Mesenchymal stem cell (in vitro differentiated cells and primary cell): ENCODE measurements at regions not wholly inside any gene's neighbourhood (a gene's known extent, or its start where the extent isn't known, plus 50 kb on each side); places are given as distances from the start of the nearest gene placed in this dataset.

Experiments
- DNase-seq: peaks from one replicate; pipeline ENCODE4 v3.0.0-alpha.2; 2013
- H2AFZ ChIP-seq: one replicate; pipeline ENCODE4 v1.6.1; 2013; ENCODE audit warnings: low read depth, mild to moderate bottlenecking, control low read depth, inconsistent platforms, low read length, moderate library complexity
- H2AK5ac ChIP-seq: 2 replicates; pipeline ENCODE4 v1.6.1; 2013; ENCODE audit warnings: low read length, moderate library complexity, mild to moderate bottlenecking, inconsistent platforms; ENCODE audit not compliant: severe bottlenecking
- H2BK120ac ChIP-seq: one replicate; pipeline ENCODE4 v1.6.1; 2013; ENCODE audit warnings: low read depth, mild to moderate bottlenecking, inconsistent platforms, low read length, moderate library complexity
- H2BK12ac ChIP-seq, 2 experiments: one replicate each; pipeline ENCODE4 v1.6.1; 2013; ENCODE audit warnings: inconsistent platforms in 2 of 2, low read length in 2 of 2, mild to moderate bottlenecking in 2 of 2, moderate library complexity in 2 of 2, control low read depth in 1 of 2
- H2BK15ac ChIP-seq: one replicate; pipeline ENCODE4 v1.6.1; 2013; ENCODE audit warnings: mild to moderate bottlenecking, low read depth, inconsistent platforms; ENCODE audit not compliant: poor library complexity, severe bottlenecking
- H2BK5ac ChIP-seq: 2 replicates; pipeline ENCODE4 v1.6.1; 2013; ENCODE audit warnings: low read depth, mild to moderate bottlenecking, low read length, control low read depth, inconsistent platforms; ENCODE audit not compliant: poor library complexity, severe bottlenecking
- H3K14ac ChIP-seq, 2 experiments: one replicate each; pipeline ENCODE4 v1.6.1; 2013; ENCODE audit warnings: inconsistent platforms in 2 of 2, low read length in 2 of 2, control low read depth in 1 of 2, mild to moderate bottlenecking in 1 of 2, moderate library complexity in 1 of 2
- H3K18ac ChIP-seq, 2 experiments: one replicate each; pipeline ENCODE4 v1.6.1; 2013; ENCODE audit warnings: inconsistent platforms in 2 of 2, low read length in 2 of 2, control low read depth in 1 of 2, low read depth in 1 of 2, mild to moderate bottlenecking in 1 of 2
- H3K23ac ChIP-seq, 2 experiments: one replicate each; pipeline ENCODE4 v1.6.1; 2013; ENCODE audit warnings: inconsistent platforms in 2 of 2, low read length in 2 of 2, mild to moderate bottlenecking in 2 of 2, moderate library complexity in 2 of 2, control low read depth in 1 of 2
- H3K27ac ChIP-seq: 2 replicates; pipeline ENCODE4 v1.5.1; 2013; ENCODE audit warnings: mild to moderate bottlenecking, moderate library complexity, low read length, control low read depth, inconsistent platforms; ENCODE audit not compliant: poor library complexity, severe bottlenecking
- H3K27me3 ChIP-seq, 2 experiments: 2 replicates each; pipeline versions ENCODE4 v1.6.1 to v1.7.0; 2013; ENCODE audit warnings: low read length in 2 of 2, mild to moderate bottlenecking in 2 of 2, moderate library complexity in 2 of 2, control low read depth in 1 of 2, inconsistent platforms in 1 of 2; ENCODE audit not compliant: control insufficient read depth in 1 of 2, insufficient read depth in 1 of 2
- H3K36me3 ChIP-seq, 2 experiments: 2 replicates each; pipeline versions ENCODE4 v1.6.1 to v1.7.0; 2013; ENCODE audit warnings: low read length in 2 of 2, control low read depth in 1 of 2, inconsistent platforms in 1 of 2, low read depth in 1 of 2, mild to moderate bottlenecking in 1 of 2; ENCODE audit not compliant: insufficient read depth in 2 of 2, control insufficient read depth in 1 of 2
- H3K4ac ChIP-seq, 2 experiments: one replicate each; pipeline ENCODE4 v1.6.1; 2013; ENCODE audit warnings: inconsistent platforms in 2 of 2, low read length in 2 of 2, mild to moderate bottlenecking in 2 of 2, moderate library complexity in 2 of 2, control low read depth in 1 of 2, low read depth in 1 of 2
- H3K4me1 ChIP-seq: 2 replicates; pipeline ENCODE4 v1.6.1; 2013; ENCODE audit warnings: low read depth, low read length, control low read depth; ENCODE audit not compliant: control insufficient read depth, insufficient read depth
- H3K4me2 ChIP-seq: 2 replicates; pipeline ENCODE4 v1.6.1; 2013; ENCODE audit warnings: low read length, mild to moderate bottlenecking, inconsistent platforms; ENCODE audit not compliant: poor library complexity, severe bottlenecking
- H3K4me3 ChIP-seq, 2 experiments: 2 replicates each; pipeline versions ENCODE4 v1.5.1 to v1.7.0; 2013; ENCODE audit warnings: low read length in 2 of 2, mild to moderate bottlenecking in 2 of 2, control low read depth in 1 of 2, low read depth in 1 of 2; ENCODE audit not compliant: insufficient read depth in 1 of 2
- H3K79me1 ChIP-seq: replicated peaks from 2 replicates; pipeline ENCODE4 v1.6.1; 2013; ENCODE audit warnings: mild to moderate bottlenecking, control low read depth, low read length, inconsistent platforms; ENCODE audit not compliant: poor library complexity, severe bottlenecking
- H3K9ac ChIP-seq: 2 replicates; pipeline ENCODE4 v1.7.0; 2013; ENCODE audit warnings: mild to moderate bottlenecking, low read length, moderate library complexity
- H3K9me3 ChIP-seq: 2 replicates; pipeline ENCODE4 v1.7.0; 2013; ENCODE audit warnings: mild to moderate bottlenecking, low read length; ENCODE audit not compliant: control insufficient read depth
- H4K8ac ChIP-seq: one replicate; pipeline ENCODE4 v1.6.1; 2013; ENCODE audit warnings: inconsistent platforms, mild to moderate bottlenecking, low read length, moderate library complexity
- H4K91ac ChIP-seq: one replicate; pipeline ENCODE4 v1.6.1; 2013; ENCODE audit warnings: mild to moderate bottlenecking, low read length, inconsistent platforms
- WGBS: methylation state at CpG from one replicate; pipeline ENCODE4 v1.1.7; 2013; ENCODE audit warnings: mixed read lengths; 5-methylcytosine and 5-hydroxymethylcytosine counted together

DNA sequence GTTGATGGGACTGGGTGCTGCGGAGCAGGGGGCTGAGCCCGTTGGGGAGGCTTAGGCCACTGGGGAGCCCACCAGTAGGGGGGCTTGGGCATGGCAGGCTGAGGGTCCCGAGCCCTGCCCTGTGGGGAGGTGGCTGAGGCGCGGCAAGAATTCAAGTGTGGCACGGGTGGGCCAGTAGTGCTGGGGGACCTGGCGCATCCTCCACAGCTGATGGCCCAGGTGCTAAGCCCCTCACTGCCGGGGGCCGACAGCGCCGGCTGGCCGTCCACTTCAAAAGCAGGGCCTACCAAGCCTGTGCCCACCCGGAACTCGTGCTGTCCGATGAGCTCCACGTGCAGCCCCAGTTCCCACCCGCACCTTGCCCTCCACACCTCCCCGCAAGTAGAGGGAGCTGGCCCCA lies 917.5 kb downstream of the TAF11L14 start:
- Histone ChIP-seq H2BK120ac (no peak overlapping the region), H3K18ac (no peak overlapping the region), H3K27me3 (no peaks in the 10 kb centered on the region), H3K4me3 (no peak overlapping the region), H3K9me3 (peaks cover 26% of the 10 kb centered on the region), H2BK12ac (no peak overlapping the region), H4K91ac (no peak overlapping the region), H3K79me1 (no peaks in the 10 kb centered on the region), H3K36me3 (no peaks in the 10 kb centered on the region), H2BK15ac (no peak overlapping the region), H3K4me2 (no peak overlapping the region), H4K8ac (no peak overlapping the region), H3K9ac (no peak overlapping the region), H2BK5ac (no peak overlapping the region), H2AK5ac (no peak overlapping the region), H3K14ac (no peak overlapping the region), H3K4me1 (no peaks in the 10 kb centered on the region), H3K27ac (no peak overlapping the region), H2AFZ (no peak overlapping the region), H3K23ac (no peak overlapping the region), H3K4ac (no peak overlapping the region)
- WGBS: 92% methylated on average over 18 of the region's 18 CpGs
- DNase-seq: no peak

DNA sequence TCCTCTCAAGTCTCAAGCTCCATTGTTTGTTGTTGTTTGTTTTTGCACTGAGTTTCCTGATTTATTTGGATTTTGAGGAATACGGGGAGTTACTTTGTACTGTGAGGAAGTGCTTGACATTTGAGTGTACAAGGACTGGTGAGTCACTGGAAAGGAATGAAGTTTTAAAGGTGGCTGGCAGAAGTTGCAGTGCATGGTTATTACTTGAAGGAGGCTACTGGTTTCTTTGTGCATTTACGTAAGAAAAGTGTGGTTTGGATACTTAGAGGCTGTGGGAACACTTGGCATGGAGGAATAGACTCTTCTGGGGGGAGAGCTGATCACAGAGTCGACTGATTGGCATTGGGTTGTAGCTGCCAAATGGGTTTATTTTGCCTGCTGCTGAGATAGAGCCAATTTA lies 919.0 kb downstream of the TAF11L14 start:
- no peaks in the 10 kb centered on the region for H3K36me3 ChIP-seq
- H2BK5ac ChIP-seq: no peak overlapping the region
- H2BK120ac ChIP-seq: no peak overlapping the region
- H2AFZ ChIP-seq: no peak overlapping the region
- no peak overlapping the region for H4K91ac ChIP-seq
- H3K79me1 ChIP-seq: no peaks in the 10 kb centered on the region
- no peak overlapping the region for H3K4me2 ChIP-seq
- no peak overlapping the region for H2AK5ac ChIP-seq
- H3K4me1 ChIP-seq: no peaks in the 10 kb centered on the region
- peaks cover 25% of the 10 kb centered on the region for H3K9me3 ChIP-seq
- no peak overlapping the region for H3K4me3 ChIP-seq
- no peaks in the 10 kb centered on the region for H3K27me3 ChIP-seq
- H3K9ac ChIP-seq: no peak overlapping the region
- H3K14ac ChIP-seq: no peak overlapping the region
- H3K4ac ChIP-seq: no peak overlapping the region
- H3K23ac ChIP-seq: no peak overlapping the region
- H2BK15ac ChIP-seq: no peak overlapping the region
- H3K18ac ChIP-seq: no peak overlapping the region
- H3K27ac ChIP-seq: no peak overlapping the region
- DNase-seq: peak; percentile 74
- no peak overlapping the region for H4K8ac ChIP-seq
- 5% methylated on average over 3 of the region's 3 CpGs for WGBS
- H2BK12ac ChIP-seq: no peak overlapping the region

DNA sequence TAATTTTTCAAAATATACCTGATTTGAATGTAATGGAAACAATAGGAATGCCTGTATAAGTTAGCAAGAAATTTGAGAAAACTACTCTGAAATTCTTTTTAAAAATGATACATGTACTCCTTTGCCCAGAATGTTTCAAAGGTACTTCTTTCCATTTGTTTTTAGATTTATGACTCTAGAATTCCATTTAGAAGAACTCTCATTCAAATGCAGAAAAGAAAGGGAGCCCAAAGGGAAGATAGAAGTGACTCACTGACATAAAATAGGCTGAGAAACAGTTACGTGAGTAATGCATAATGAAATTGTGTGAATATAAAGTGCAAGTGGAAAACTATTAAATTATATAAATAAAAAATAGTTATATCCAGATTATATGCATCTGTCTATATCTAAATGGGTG lies 926.3 kb downstream of the TAF11L14 start:
- no peak overlapping the region for H3K9ac ChIP-seq
- no peak overlapping the region for H2BK5ac ChIP-seq
- no peak overlapping the region for H3K4ac ChIP-seq
- H3K14ac ChIP-seq: no peak overlapping the region
- H3K79me1 ChIP-seq: no peaks in the 10 kb centered on the region
- H3K27me3 ChIP-seq: no peaks in the 10 kb centered on the region
- WGBS: no CpG with 5 or more reads among the region's 1 CpG
- H3K36me3 ChIP-seq: no peaks in the 10 kb centered on the region
- no peak overlapping the region for H4K91ac ChIP-seq
- no peak overlapping the region for H3K4me2 ChIP-seq
- H3K18ac ChIP-seq: no peak overlapping the region
- H2AK5ac ChIP-seq: no peak overlapping the region
- H4K8ac ChIP-seq: no peak overlapping the region
- no peak overlapping the region for H2BK12ac ChIP-seq
- no peak overlapping the region for H2AFZ ChIP-seq
- no peak for DNase-seq
- no peaks in the 10 kb centered on the region for H3K4me1 ChIP-seq
- H3K9me3 ChIP-seq: no peaks in the 10 kb centered on the region
- H3K27ac ChIP-seq: no peak overlapping the region
- H3K4me3 ChIP-seq: no peak overlapping the region
- H3K23ac ChIP-seq: no peak overlapping the region
- no peak overlapping the region for H2BK120ac ChIP-seq
- H2BK15ac ChIP-seq: no peak overlapping the region

DNA sequence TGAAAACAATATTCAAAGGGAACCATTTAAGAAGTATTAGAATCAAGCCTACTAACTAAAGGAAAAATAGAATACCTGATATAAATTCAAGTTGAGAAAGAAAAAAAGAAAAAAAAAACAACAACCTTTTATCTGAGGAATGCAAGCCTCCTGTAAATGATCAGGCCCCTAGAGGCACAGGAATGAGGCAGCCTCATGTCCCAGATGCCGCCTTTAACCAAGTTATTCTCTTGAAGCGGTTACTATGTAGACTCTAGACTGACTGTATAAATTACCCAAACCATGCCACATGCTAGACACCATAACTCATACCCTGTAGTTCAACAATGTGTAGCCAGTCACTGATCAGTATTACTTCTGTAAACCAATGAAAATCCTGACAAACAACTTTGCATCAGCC lies 929.6 kb downstream of the TAF11L14 start:
- no peak overlapping the region for H3K4me3 ChIP-seq
- no peak overlapping the region for H2AK5ac ChIP-seq
- no peak overlapping the region for H4K8ac ChIP-seq
- no peak overlapping the region for H3K14ac ChIP-seq
- no peak overlapping the region for H3K23ac ChIP-seq
- H2BK120ac ChIP-seq: no peak overlapping the region
- H3K4me2 ChIP-seq: no peak overlapping the region
- H2BK15ac ChIP-seq: no peak overlapping the region
- H3K18ac ChIP-seq: no peak overlapping the region
- H3K27me3 ChIP-seq: no peaks in the 10 kb centered on the region
- H3K4ac ChIP-seq: no peak overlapping the region
- no peak overlapping the region for H4K91ac ChIP-seq
- WGBS: 77% methylated on average over 2 of the region's 2 CpGs
- H2BK5ac ChIP-seq: no peak overlapping the region
- H2AFZ ChIP-seq: no peak overlapping the region
- no peaks in the 10 kb centered on the region for H3K4me1 ChIP-seq
- no peak overlapping the region for H3K27ac ChIP-seq
- no peak overlapping the region for H3K9ac ChIP-seq
- H3K36me3 ChIP-seq: no peaks in the 10 kb centered on the region
- no peak overlapping the region for H2BK12ac ChIP-seq
- DNase-seq: no peak
- peaks cover 3% of the 10 kb centered on the region for H3K9me3 ChIP-seq
- H3K79me1 ChIP-seq: no peaks in the 10 kb centered on the region
